ENCODE measurements at regions not wholly inside any gene's neighbourhood (a gene's known extent, or its start where the extent isn't known, plus 50 kb on each side); places are given as distances from the start of the nearest gene placed in this dataset.

DNA sequence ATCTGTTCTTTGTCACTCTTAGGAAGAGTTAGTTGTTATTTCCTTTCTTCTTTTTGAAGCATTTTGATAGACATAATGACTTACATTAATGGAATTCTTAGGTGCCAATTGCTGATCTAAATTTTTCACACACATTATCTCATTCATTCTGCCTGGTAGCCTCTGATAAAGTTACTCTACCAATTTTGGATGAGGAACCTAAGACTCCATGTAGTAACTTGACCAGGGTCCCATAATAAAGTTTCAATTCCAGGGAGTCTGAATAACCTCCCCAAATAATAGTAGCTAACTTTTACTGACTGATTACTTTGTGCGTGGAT is 73.2 kb upstream of the CITED2 start (continued):
- TF ChIP-seq ZNF398 (CRISPR knock-in tag; IDR thresholded peaks at IDR 0.05) (no peak), THRAP3 (IDR thresholded peaks at IDR 0.05; ENCODE audit: borderline replicate concordance) (0 out of 2 replicates have a peak, but pooled peaks have one; percentile 26), XRCC5 (IDR thresholded peaks at IDR 0.05; ENCODE audit: low read depth, low read length) (no peak), MGA (IDR thresholded peaks at IDR 0.05) (peak; percentile 1; the same call in 1 of the 2 replicates), ZHX1 (conservative IDR thresholded peaks at IDR 0.05; ENCODE audit: low read length) (no peak)
- TF ChIP-seq, protein P1, sequence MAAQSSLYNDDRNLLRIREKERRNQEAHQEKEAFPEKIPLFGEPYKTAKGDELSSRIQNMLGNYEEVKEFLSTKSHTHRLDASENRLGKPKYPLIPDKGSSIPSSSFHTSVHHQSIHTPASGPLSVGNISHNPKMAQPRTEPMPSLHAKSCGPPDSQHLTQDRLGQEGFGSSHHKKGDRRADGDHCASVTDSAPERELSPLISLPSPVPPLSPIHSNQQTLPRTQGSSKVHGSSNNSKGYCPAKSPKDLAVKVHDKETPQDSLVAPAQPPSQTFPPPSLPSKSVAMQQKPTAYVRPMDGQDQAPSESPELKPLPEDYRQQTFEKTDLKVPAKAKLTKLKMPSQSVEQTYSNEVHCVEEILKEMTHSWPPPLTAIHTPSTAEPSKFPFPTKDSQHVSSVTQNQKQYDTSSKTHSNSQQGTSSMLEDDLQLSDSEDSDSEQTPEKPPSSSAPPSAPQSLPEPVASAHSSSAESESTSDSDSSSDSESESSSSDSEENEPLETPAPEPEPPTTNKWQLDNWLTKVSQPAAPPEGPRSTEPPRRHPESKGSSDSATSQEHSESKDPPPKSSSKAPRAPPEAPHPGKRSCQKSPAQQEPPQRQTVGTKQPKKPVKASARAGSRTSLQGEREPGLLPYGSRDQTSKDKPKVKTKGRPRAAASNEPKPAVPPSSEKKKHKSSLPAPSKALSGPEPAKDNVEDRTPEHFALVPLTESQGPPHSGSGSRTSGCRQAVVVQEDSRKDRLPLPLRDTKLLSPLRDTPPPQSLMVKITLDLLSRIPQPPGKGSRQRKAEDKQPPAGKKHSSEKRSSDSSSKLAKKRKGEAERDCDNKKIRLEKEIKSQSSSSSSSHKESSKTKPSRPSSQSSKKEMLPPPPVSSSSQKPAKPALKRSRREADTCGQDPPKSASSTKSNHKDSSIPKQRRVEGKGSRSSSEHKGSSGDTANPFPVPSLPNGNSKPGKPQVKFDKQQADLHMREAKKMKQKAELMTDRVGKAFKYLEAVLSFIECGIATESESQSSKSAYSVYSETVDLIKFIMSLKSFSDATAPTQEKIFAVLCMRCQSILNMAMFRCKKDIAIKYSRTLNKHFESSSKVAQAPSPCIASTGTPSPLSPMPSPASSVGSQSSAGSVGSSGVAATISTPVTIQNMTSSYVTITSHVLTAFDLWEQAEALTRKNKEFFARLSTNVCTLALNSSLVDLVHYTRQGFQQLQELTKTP (IDR thresholded peaks at IDR 0.05; ENCODE audit: low read depth in 1 of 2, partially characterized antibody in 2 of 2) = no peak

Measured in K562 (cell line).